ENCODE measurements at regions not wholly inside any gene's neighbourhood (a gene's known extent, or its start where the extent isn't known, plus 50 kb on each side); places are given as distances from the start of the nearest gene placed in this dataset.

GRCh38 chr2:138898855-138899254 lies 118.7 kb upstream of the NXPH2 start:
- Histone ChIP-seq H3K27me3 (no peaks in the 10 kb centered on the region), H3K4me3 (no peak overlapping the region), H3K9me3 (no peaks in the 10 kb centered on the region), H3K36me3 (no peaks in the 10 kb centered on the region), H3K4me1 (no peaks in the 10 kb centered on the region), H3K27ac (no peak overlapping the region)
- ATAC-seq = no peak
- TF ChIP-seq POLR2AphosphoS5 (IDR thresholded peaks at IDR 0.05) (no peak), EP300 (IDR thresholded peaks at IDR 0.05) (no peak), POLR2A (IDR thresholded peaks at IDR 0.05) (no peak)
- TF ChIP-seq, protein P1, sequence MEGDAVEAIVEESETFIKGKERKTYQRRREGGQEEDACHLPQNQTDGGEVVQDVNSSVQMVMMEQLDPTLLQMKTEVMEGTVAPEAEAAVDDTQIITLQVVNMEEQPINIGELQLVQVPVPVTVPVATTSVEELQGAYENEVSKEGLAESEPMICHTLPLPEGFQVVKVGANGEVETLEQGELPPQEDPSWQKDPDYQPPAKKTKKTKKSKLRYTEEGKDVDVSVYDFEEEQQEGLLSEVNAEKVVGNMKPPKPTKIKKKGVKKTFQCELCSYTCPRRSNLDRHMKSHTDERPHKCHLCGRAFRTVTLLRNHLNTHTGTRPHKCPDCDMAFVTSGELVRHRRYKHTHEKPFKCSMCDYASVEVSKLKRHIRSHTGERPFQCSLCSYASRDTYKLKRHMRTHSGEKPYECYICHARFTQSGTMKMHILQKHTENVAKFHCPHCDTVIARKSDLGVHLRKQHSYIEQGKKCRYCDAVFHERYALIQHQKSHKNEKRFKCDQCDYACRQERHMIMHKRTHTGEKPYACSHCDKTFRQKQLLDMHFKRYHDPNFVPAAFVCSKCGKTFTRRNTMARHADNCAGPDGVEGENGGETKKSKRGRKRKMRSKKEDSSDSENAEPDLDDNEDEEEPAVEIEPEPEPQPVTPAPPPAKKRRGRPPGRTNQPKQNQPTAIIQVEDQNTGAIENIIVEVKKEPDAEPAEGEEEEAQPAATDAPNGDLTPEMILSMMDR (IDR thresholded peaks at IDR 0.05) = no peak

DNA sequence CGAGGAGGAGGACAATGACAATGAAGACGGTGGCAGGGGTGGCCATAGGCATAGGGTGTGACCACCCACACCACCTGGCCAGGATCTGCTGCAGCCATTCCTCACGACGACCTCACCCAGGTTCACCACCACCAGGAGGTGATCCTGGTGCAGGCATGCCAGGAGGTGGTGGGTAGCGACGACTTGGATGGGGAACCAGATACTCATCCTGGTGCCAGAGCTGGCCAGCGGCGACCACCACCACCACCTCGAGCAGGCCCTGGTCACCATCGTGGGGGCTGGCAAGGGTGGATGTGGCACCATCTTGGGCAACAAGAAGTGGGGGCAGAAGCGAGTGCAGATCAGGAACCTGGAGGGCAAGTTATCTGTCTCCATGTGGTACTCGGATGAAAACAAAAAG lies 117.1 kb upstream of the NXPH2 start:
- WGBS, 2 donors (ENCODE audit: low coverage in 1 of 2) = 70 to 77% methylated on average over 2 to 6 of the region's 12 CpGs
- no peak overlapping the region for H3K4me3 ChIP-seq

GRCh38 chr2:138893746-138894145 lies 113.6 kb upstream of the NXPH2 start:
- 61 to 72% methylated on average over 3 of the region's 3 CpGs for WGBS, 2 donors (ENCODE audit: low coverage in 1 of 2)
- TF ChIP-seq, protein P1 (IDR thresholded peaks at IDR 0.05) = no peak
- TF ChIP-seq POLR2AphosphoS5 (IDR thresholded peaks at IDR 0.05) = no peak
- TF ChIP-seq POLR2A (IDR thresholded peaks at IDR 0.05) = no peak
- no peak for TF ChIP-seq EP300 (IDR thresholded peaks at IDR 0.05)
- no peaks in the 10 kb centered on the region for H3K27me3 ChIP-seq
- no peak overlapping the region for H3K27ac ChIP-seq
- ATAC-seq = no peak
- H3K36me3 ChIP-seq = no peaks in the 10 kb centered on the region
- H3K9me3 ChIP-seq = peaks cover 0 to 7% (median 0%) of the 10 kb centered on the region in 3 donors
- H3K4me1 ChIP-seq = no peaks in the 10 kb centered on the region
- H3K4me3 ChIP-seq = no peak overlapping the region

More for the DNA sequence above, 117.1 kb upstream of the NXPH2 start:
- Histone ChIP-seq H3K27me3 (no peaks in the 10 kb centered on the region), H3K4me1 (no peaks in the 10 kb centered on the region), H3K27ac (no peak overlapping the region), H3K9me3 (no peaks in the 10 kb centered on the region), H3K36me3 (no peaks in the 10 kb centered on the region)
- ATAC-seq = no peak
- TF ChIP-seq EP300 (IDR thresholded peaks at IDR 0.05) = no peak
- TF ChIP-seq, protein P1 (IDR thresholded peaks at IDR 0.05) = no peak
- TF ChIP-seq POLR2A (IDR thresholded peaks at IDR 0.05) = no peak
- no peak for TF ChIP-seq POLR2AphosphoS5 (IDR thresholded peaks at IDR 0.05)

GRCh38 chr2:138881126-138881525 lies 100.9 kb upstream of the NXPH2 start:
- no peak for ATAC-seq
- Histone ChIP-seq H3K36me3 (no peaks in the 10 kb centered on the region), H3K27ac (no peak overlapping the region), H3K9me3 (no peaks in the 10 kb centered on the region), H3K4me1 (no peaks in the 10 kb centered on the region), H3K27me3 (no peaks in the 10 kb centered on the region), H3K4me3 (no peak overlapping the region)
- TF ChIP-seq, protein P1 (IDR thresholded peaks at IDR 0.05) = no peak
- TF ChIP-seq POLR2A (IDR thresholded peaks at IDR 0.05) = no peak
- TF ChIP-seq POLR2AphosphoS5 (IDR thresholded peaks at IDR 0.05) = no peak
- TF ChIP-seq EP300 (IDR thresholded peaks at IDR 0.05) = no peak
- 80% methylated on average over 1 of the region's 1 CpG; no CpG with 5 or more reads in 1 of the 2 donors for WGBS, 2 donors (ENCODE audit: low coverage in 1 of 2)

DNA sequence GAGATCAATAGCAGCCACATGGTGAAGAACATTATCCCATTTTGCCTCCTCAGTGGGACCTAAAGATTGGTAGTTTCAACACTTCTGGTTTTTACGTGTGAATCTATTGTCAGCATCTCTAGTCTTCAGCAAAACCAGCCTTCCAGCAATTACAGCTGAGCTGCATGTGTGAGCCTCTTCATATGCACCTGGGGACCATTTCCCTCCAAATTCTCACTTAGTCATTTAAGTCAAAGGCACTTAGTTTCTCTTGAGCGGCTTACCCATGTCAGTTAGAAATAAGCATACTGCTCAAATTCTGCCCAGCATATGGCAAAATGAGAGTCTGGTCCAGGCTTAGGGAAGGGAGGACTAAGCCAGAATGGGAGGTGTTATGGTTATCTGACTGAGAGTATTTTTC lies 99.7 kb upstream of the NXPH2 start:
- 91 to 93% methylated on average over 2 of the region's 2 CpGs for WGBS, 2 donors (ENCODE audit: low coverage in 1 of 2)
- H3K27me3 ChIP-seq = no peaks in the 10 kb centered on the region
- no peaks in the 10 kb centered on the region for H3K36me3 ChIP-seq
- no peaks in the 10 kb centered on the region for H3K9me3 ChIP-seq
- no peak for ATAC-seq
- TF ChIP-seq, protein P1 (IDR thresholded peaks at IDR 0.05) = no peak
- TF ChIP-seq EP300 (IDR thresholded peaks at IDR 0.05) (no peak), POLR2A (IDR thresholded peaks at IDR 0.05) (no peak), POLR2AphosphoS5 (IDR thresholded peaks at IDR 0.05) (no peak)
- H3K27ac ChIP-seq = no peak overlapping the region
- H3K4me3 ChIP-seq = no peak overlapping the region
- H3K4me1 ChIP-seq = no peaks in the 10 kb centered on the region

All from gastroesophageal sphincter (tissue), 4 donors.